HG03565 (cell line): ENCODE measurements at regions not wholly inside any gene's neighbourhood (a gene's known extent, or its start where the extent isn't known, plus 50 kb on each side); places are given as distances from the start of the nearest gene placed in this dataset.

Experiments
- ATAC-seq: cut with Tn5 transposase; IDR thresholded peaks from one replicate; pipeline ENCODE4 v1.9.1; 2021; ENCODE audit warnings: mild to moderate bottlenecking, moderate library complexity; ENCODE audit not compliant: unreplicated experiment

- no peak for ATAC-seq
Observed at GRCh38 chr5:135236228-135236907, 162.7 kb downstream of the MACROH2A1 start.

GRCh38 chr5:135235551-135236227 is 163.3 kb downstream of the MACROH2A1 start:
- ATAC-seq = no peak

DNA sequence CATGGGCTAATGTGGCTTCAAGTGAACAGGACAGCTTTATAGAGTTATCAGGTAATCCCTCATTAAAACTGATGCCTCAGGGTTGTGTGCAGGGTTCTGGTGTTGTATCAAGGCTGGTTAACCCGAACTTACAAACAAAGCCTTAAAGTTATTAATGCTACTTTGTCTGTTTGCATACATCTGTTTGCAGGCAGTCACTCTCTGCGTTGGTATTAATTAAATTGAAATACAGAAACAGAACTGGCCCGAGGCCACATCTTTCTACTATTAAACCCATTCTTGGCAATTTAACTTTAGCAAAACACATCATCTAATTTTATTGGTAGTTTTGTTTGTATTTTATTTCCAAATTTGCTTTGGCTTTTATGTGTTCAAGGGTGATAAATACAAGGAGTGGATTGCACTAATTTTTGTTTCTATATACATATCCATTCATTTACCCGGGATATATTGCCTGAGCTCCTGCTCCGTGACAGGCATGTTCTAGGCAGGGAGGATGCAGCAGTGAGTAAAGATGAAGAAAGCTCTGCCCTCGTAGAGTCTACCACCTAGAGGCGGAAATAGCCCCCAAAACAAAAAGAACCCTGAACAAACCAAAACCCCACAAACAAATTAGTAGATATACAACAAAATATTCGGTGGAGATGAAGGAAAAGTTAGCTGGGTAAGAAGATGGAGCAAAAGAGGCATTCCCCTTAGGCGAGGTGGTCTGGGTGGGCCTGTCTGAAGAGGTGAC is 164.2 kb downstream of the MACROH2A1 start:
- ATAC-seq = no peak

GRCh38 chr5:135234242-135234641 is 164.8 kb downstream of the MACROH2A1 start:
- ATAC-seq = no peak

DNA sequence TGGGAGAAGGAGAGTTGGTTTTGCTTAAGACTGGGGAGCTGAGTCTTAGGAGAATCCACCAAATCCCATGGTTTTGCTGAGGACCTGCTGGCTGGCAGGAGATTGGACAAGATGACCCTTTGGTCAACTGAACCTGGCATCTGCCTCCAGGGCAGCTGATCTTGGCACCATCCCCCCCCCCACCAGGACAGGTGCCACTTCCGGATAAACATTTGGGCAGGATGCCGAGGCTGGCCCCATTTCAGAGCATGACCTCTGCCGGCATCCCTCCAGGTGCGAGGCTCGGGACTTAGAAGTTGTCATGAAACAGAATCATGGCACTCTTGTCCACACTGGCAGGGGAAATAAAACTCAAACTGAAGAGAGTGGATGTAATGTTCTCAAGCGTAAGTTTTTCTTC is 165.6 kb downstream of the MACROH2A1 start:
- no peak for ATAC-seq

- ATAC-seq = no peak
Observed at GRCh38 chr5:135232958-135233357, 166.1 kb downstream of the MACROH2A1 start.

DNA sequence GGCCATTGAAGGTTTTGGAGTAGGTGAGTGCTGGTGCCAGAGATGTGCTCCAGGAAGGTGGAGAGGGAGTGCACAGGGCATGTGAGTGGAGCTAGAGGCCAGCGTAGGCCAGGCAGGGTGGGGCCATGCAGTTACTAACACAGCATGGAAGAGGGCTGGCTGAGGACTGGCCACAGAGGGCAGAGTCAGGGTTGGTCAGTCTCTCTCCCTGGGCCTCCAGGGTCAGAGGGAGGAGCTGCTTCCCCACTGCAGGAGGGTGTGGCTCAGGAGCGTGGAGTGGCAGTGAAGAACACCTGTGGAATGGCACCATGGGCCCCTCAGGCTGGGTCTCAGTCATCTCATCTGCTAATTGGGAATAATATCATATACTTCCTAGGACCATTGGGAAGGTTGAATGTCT is 167.7 kb downstream of the MACROH2A1 start:
- ATAC-seq = no peak

DNA sequence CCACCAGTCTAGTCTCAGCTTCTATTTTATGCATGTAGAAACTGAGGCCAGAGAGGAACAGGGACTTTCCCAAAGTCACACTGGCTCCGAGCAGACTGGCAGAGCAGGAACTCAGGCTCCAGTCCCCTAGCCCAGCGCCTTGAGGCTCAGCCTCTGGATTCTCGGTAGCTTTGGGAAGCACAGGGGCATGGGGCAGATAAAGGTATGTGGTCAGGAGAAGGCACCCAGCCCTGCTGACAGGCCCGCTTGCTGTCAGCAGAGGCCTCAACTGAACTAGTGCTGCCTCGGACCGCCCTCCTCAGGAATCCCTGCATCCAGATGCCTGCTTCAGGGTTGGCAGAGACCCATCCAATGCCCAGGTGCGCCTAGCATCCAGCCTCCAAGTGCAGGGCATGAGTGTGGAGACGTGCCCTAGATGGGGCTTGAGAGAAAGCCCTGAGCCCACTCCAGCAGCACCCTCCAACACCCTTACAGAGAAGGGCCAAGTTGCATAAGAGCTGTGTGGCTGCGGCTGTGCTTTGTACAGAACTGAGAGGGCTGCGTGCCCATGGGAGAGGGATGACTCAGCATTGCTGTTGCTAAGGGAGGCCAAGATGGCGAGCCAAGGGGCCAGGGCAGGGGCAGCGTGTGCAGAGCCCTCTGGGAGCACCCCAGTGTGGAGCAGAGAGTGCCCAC is 168.6 kb downstream of the MACROH2A1 start:
- ATAC-seq = no peak

GRCh38 chr5:135229679-135230132 is 169.3 kb downstream of the MACROH2A1 start:
- ATAC-seq = no peak

DNA sequence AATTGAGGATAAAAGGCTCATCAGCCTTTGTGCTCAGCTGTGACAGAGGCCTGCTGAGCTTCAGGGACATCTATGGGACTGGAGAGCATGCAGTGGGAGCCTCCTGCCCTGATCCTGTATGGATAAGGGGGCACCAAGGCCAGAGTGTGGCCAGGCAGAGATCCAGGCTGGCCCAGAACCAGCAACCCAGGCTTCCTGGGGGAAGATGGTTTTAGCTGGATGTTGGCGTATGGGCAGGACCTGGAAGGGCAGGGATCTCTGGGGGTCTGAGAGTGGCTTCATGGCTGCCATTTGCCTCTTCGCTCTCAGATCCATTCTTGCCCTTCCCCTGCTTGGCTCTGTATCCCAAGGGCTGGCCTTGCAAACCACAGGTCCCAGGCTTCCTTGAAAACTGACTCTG is 169.9 kb downstream of the MACROH2A1 start:
- ATAC-seq = no peak

DNA sequence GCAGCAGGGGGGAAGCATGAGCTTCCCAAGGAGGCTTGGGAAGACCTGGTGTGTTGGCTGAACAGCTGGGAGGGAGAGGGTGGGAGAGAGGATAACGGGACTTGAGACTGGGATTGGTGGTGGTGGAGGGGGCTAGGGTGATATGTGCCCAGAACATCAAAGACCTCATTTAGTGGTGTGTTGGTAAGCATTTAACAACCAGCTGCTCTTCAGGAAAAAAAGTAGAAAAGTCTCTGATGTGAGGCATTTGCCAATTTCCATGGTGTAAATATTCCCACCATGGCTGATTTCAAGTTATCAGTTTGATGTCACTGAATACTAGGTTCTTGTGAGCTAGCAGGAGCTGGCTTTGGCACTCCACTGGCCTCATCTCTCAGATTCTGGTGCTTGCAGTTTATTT is 170.8 kb downstream of the MACROH2A1 start:
- ATAC-seq = no peak

- no peak for ATAC-seq
Observed at GRCh38 chr5:135227064-135228022, 171.7 kb downstream of the MACROH2A1 start.

GRCh38 chr5:135225856-135226560 is 173.0 kb downstream of the MACROH2A1 start:
- ATAC-seq = no peak

DNA sequence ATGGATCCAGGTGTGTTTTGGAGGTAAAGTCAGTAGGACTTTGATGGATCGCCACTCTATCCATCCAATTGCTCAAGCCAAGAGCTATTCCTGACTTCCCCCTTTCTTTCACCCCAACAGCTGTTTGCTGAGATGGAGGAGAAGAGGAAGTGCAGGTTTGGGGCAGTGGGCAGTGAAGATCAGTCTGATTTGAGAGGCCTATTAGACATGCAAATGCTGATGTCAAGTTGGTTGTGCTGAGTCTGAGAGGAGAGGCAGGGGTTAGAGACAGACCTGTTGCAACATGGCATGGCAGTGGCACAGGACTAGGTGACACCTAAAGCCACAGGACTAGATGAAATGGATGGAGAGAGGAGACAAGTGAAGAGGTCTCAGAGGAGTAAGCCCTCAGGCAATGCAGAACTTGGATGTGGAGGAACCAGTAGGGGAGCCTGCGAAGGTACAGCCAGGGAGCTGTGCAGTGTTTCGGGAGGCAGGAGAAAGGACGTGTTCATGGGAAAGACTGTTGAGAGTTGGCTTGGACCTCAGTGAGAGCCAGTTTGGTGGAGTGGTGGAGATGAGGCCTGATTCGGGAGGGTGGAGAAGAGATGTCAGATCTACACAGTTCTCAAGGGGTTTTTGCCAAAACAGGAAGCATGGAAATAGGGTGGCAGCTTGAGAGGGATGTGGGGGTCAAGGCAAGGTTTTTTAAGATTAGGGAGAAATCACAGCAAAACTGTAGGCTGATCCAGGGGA is 175.0 kb downstream of the MACROH2A1 start:
- ATAC-seq = no peak

DNA sequence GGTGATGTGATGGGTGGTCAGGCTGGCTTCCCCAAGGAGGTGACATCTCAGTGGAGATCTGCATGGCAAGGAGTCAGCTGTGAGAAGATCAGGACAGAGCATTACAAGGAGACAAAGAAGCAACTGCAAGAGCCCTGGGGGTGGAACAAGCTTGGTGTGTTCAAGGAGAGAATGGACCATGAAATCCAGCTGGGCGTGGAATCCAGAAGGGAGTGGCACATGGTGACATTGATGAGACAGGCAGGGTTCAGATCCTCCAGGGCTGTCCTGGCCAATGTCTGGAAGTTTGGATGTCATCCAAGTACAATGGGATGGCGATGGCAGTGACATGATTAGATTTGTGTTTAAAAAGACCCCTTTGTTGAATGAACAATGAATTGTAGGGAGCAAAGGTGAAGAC is 175.6 kb downstream of the MACROH2A1 start:
- no peak for ATAC-seq

GRCh38 chr5:135222771-135223170 is 176.3 kb downstream of the MACROH2A1 start:
- no peak for ATAC-seq

GRCh38 chr5:135222171-135222681 is 176.8 kb downstream of the MACROH2A1 start:
- ATAC-seq = no peak

DNA sequence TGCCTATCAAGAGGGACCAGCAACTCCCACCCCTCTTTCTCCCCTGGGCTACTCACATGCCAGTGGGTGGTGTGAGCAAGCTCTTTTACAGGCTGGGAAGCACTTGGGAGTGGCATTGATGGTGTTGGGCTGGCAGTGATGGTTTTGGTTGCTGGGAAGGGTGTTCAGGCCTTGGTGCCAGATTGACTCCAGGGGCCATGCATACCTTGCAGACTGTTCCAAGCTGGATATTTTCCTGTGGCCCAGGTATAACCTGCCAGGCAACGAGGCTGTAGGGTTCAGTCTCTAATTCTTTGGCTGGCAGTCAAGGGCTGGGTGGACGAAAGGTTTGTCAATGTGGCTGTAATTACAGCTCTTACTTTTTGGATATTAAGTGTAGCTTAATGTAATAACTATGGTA is 177.3 kb downstream of the MACROH2A1 start:
- no peak for ATAC-seq

GRCh38 chr5:135221187-135221473 is 177.9 kb downstream of the MACROH2A1 start:
- no peak for ATAC-seq
